K562 (cell line): ENCODE measurements at regions not wholly inside any gene's neighbourhood (a gene's known extent, or its start where the extent isn't known, plus 50 kb on each side); places are given as distances from the start of the nearest gene placed in this dataset.

Experiments used
- ATAC-seq: fragments of 200-7000 bp; cut with Tn5 transposase; 3 replicates; pipeline ENCODE4 v1.9.1; 2020; ENCODE audit warnings: moderate library complexity
- BruUV-seq: library from RNA; stranded (reverse); fragments of 400-500 nt; replicated peaks from 2 replicates; lab custom pipeline; 2021; lab: Mats Ljungman, UMichigan
- CTCF ChIA-PET: fragments of 300-600 bp; formaldehyde crosslinking; extraction: SDS; loops from one replicate; lab custom pipeline; 2021; ENCODE audit warnings: low intra/inter-chr PET ratio; lab: Yijun Ruan, JAX
- POLR2A ChIA-PET: fragments of 300-600, 350-650 bp; sonication (Branson Sonifier 250); formaldehyde crosslinking; extraction: SDS; loops from one replicate; lab custom pipeline; 2021; ENCODE audit warnings: antibody characterized with exemption, inconsistent platforms; lab: Yijun Ruan, JAX
- DNase-seq, 4 experiments: peaks; one replicate each; pipeline versions ENCODE4 v3.0.0 to v3.0.0-alpha.2; 2011 to 2018; ENCODE audit warnings: low spot score in 3 of 4, mixed read lengths in 3 of 4; ENCODE audit errors: extremely low read depth in 1 of 4
- FAIRE-seq: peaks from 2 replicates; lab custom pipeline; 2011; peaks lifted over from hg19 to GRCh38; lab: Jason Lieb, UNC
- H2AFZ ChIP-seq: 2 replicates; pipeline ENCODE4 v1.6.0; 2011; ENCODE audit warnings: low read depth, low read length, control low read depth, inconsistent platforms
- H3K27ac ChIP-seq: fragments of 200-600 bp; 3 replicates; pipeline ENCODE4 v1.8.0; 2011; ENCODE audit warnings: low read depth, mild to moderate bottlenecking, control low read depth, inconsistent platforms, low read length, moderate library complexity, mixed read lengths; ENCODE audit errors: extremely low read depth
- H3K27me3 ChIP-seq, 2 experiments: fragments of 300-600 bp in 1 of 2; 2 replicates in 1 of 2; 3 replicates in 1 of 2; pipeline versions ENCODE4 v1.6.0 to v1.8.0; 2011; ENCODE audit warnings: inconsistent platforms in 2 of 2, low read length in 2 of 2, mild to moderate bottlenecking in 1 of 2, mixed read lengths in 1 of 2, moderate library complexity in 1 of 2; ENCODE audit not compliant: control insufficient read depth in 2 of 2, insufficient read depth in 2 of 2
- H3K36me3 ChIP-seq: fragments of 300-600 bp; 3 replicates; pipeline ENCODE4 v1.8.0; 2011; ENCODE audit warnings: mild to moderate bottlenecking, low read length, inconsistent platforms; ENCODE audit not compliant: control insufficient read depth, insufficient read depth
- H3K4me1 ChIP-seq, 2 experiments: fragments of 200-600 bp in 1 of 2; replicated peaks in 1 of 2; 2 replicates in 1 of 2; 3 replicates in 1 of 2; pipeline versions ENCODE4 v1.5.1 to v1.8.0; 2011; ENCODE audit warnings: inconsistent platforms in 2 of 2, low read length in 2 of 2, mild to moderate bottlenecking in 1 of 2, mixed read lengths in 1 of 2, moderate library complexity in 1 of 2; ENCODE audit not compliant: control insufficient read depth in 2 of 2, insufficient read depth in 2 of 2
- H3K4me2 ChIP-seq: 2 replicates; pipeline ENCODE4 v1.6.1; 2011; ENCODE audit warnings: low read length, control low read depth, inconsistent platforms, mixed read lengths; ENCODE audit not compliant: insufficient read depth
- H3K4me3 ChIP-seq: fragments of 200-600 bp; sonication (generic), shearing (Covaris generic); 2 replicates; pipeline ENCODE4 v1.5.1; 2016; ENCODE audit warnings: control low read depth, inconsistent platforms
- H3K79me2 ChIP-seq: fragments of 200-600 bp; 3 replicates; pipeline ENCODE4 v1.8.0; 2011; ENCODE audit warnings: low read length, inconsistent platforms; ENCODE audit not compliant: control insufficient read depth, insufficient read depth
- H3K9ac ChIP-seq, 2 experiments: 2 replicates each; pipeline versions ENCODE4 v1.6.0 to v1.6.1; 2011; ENCODE audit warnings: low read depth in 2 of 2, low read length in 2 of 2, control low read depth in 1 of 2, inconsistent platforms in 1 of 2, mild to moderate bottlenecking in 1 of 2, mixed read lengths in 1 of 2; ENCODE audit not compliant: insufficient read depth in 1 of 2
- H3K9me1 ChIP-seq: one replicate; pipeline ENCODE4 v1.6.0; 2011; ENCODE audit warnings: inconsistent platforms, mild to moderate bottlenecking, low read length, moderate library complexity; ENCODE audit not compliant: control insufficient read depth, insufficient read depth
- H3K9me3 ChIP-seq: replicated peaks from 2 replicates; pipeline ENCODE4 v1.5.1; 2011; ENCODE audit warnings: low read depth, low read length, inconsistent platforms; ENCODE audit not compliant: control insufficient read depth, insufficient read depth
- H4K20me1 ChIP-seq: replicated peaks from 2 replicates; pipeline ENCODE4 v1.6.1; 2011; ENCODE audit warnings: low read length, inconsistent platforms, mixed read lengths; ENCODE audit not compliant: control insufficient read depth, insufficient read depth
- AFF1 ChIP-seq, 2 experiments: fragments of 450-650 bp; IDR thresholded peaks; 2 replicates each; pipeline ENCODE4 v1.6.1; 2018; ENCODE audit warnings: mild to moderate bottlenecking in 2 of 2, low read depth in 1 of 2; ENCODE audit not compliant: partially characterized antibody in 2 of 2
- BCLAF1 ChIP-seq, 2 experiments: fragments of 450-650 bp in 1 of 2; IDR thresholded peaks; 2 replicates each; pipeline ENCODE4 v1.6.1; 2011 to 2017; ENCODE audit warnings: low read depth in 2 of 2, antibody characterized with exemption in 1 of 2, borderline replicate concordance in 1 of 2, low read length in 1 of 2, mild to moderate bottlenecking in 1 of 2, mixed read lengths in 1 of 2; ENCODE audit not compliant: control insufficient read depth in 1 of 2
- ILK ChIP-seq: fragments of 450-650 bp; IDR thresholded peaks from 2 replicates; pipeline ENCODE4 v1.6.1; 2016; ENCODE audit warnings: missing genetic modification characterization, low read depth, mild to moderate bottlenecking, missing compliant biosample characterization, moderate library complexity, borderline replicate concordance
- NFE2 ChIP-seq: IDR thresholded peaks from 2 replicates; pipeline ENCODE4 v1.6.1; 2014; ENCODE audit warnings: antibody characterized with exemption, low read depth
- PTRF ChIP-seq: fragments of 450-650 bp; IDR thresholded peaks from 2 replicates; pipeline ENCODE4 v1.6.1; 2016; ENCODE audit warnings: mild to moderate bottlenecking, missing genetic modification characterization, missing compliant biosample characterization
- ZFP1 ChIP-seq: fragments of 450-650 bp; formaldehyde crosslinking; IDR thresholded peaks from 2 replicates; pipeline ENCODE4 v1.4.0; 2020; ENCODE audit warnings: mild to moderate bottlenecking, mixed read lengths
- ZFPM2 ChIP-seq: fragments of 250-450 bp; sonication (Bioruptor Pico); IDR thresholded peaks from 2 replicates; pipeline ENCODE4 v1.5.1; 2022; ENCODE audit warnings: mild to moderate bottlenecking
- ZNF165 ChIP-seq: fragments of 250-450 bp; sonication (Bioruptor Pico); IDR thresholded peaks from 2 replicates; pipeline ENCODE4 v1.4.0; 2020; ENCODE audit warnings: borderline replicate concordance
- WGBS: fragments of 100-300 bp; shearing (Covaris generic); methylation state at CpG from one replicate; pipeline ENCODE4 v1.1.6; 2016; ENCODE audit warnings: low coverage, mixed read lengths; ENCODE audit not compliant: insufficient coverage; ENCODE audit errors: missing lambda C conversion rate; 5-methylcytosine and 5-hydroxymethylcytosine counted together
- in situ Hi-C: fragments of 300-500 bp; cut with MboI; formaldehyde crosslinking; loops from 4 replicates; pipeline ENCODE4 v1.15.0; 2018; ENCODE audit warnings: inconsistent platforms, mixed read lengths
- intact Hi-C: fragments of 100-400 bp; cut with micrococcal nuclease; formaldehyde crosslinking; loops from 2 replicates; pipeline ENCODE4 v1.14.2; 2022

GRCh38 chr2:173797586-173798263, 167.4 kb downstream of the SP3 start:
- POLR2A ChIA-PET: interaction anchor here (0.5 to 1.0 kb wide), 3 partner anchors 9 to 518 kb away, joined by 3 to 5 read pairs (median 3); no protein-coding TSS in a partner anchor
- CTCF ChIA-PET: no interaction called here
- Histone ChIP-seq H3K4me2 (no peak overlapping the region), H3K79me2 (no peaks in the 10 kb centered on the region), H3K9ac (no peak overlapping the region), H3K4me3 (no peak overlapping the region), H2AFZ (no peak overlapping the region), H3K36me3 (no peaks in the 10 kb centered on the region), H3K27ac (no peak overlapping the region), H4K20me1 (no peaks in the 10 kb centered on the region), H3K9me1 (no peaks in the 10 kb centered on the region), H3K27me3 (peaks cover 19 to 25% of the 10 kb centered on the region in 2 experiments), H3K4me1 (no peaks in the 10 kb centered on the region; a peak in 1 of 5 replicates), H3K9me3 (no peaks in the 10 kb centered on the region)
- WGBS: 13% methylated on average over 4 of the region's 4 CpGs
- in situ Hi-C loops: no loop called here
- TF ChIP-seq AFF1 (IDR thresholded peaks at IDR 0.05; ENCODE audit: low read depth in 1 of 2, partially characterized antibody in 2 of 2) (no peak), BCLAF1 (IDR thresholded peaks at IDR 0.05; ENCODE audit: borderline replicate concordance in 1 of 2, control insufficient read depth in 1 of 2, low read depth in 2 of 2, low read length in 1 of 2) (no peak), NFE2 (0 out of 2 replicates have a peak, but pooled peaks have one; percentile 23), ZFP1 (no peak), ILK (tag) (no peak), PTRF (tag) (no peak), ZFPM2 (CRISPR knock-in tag) (no peak), ZNF165 (no peak)
- FAIRE-seq (no peak), DNase-seq (no peak), ATAC-seq (no peak)
- no TSS peak for BruUV-seq
- intact Hi-C loops: no loop called here
